ENCODE measurements at regions not wholly inside any gene's neighbourhood (a gene's known extent, or its start where the extent isn't known, plus 50 kb on each side); places are given as distances from the start of the nearest gene placed in this dataset.

- no peak for TF ChIP-seq CTCF (IDR thresholded peaks at IDR 0.05; ENCODE audit: low read length)
- TF ChIP-seq EZH2 (IDR thresholded peaks at IDR 0.05; ENCODE audit: borderline replicate concordance, low read length) = no peak
These were observed 121.7 kb downstream of the GLRX3 start for GRCh38 chr10:130257897-130258296.
